ENCODE measurements at regions not wholly inside any gene's neighbourhood (a gene's known extent, or its start where the extent isn't known, plus 50 kb on each side); places are given as distances from the start of the nearest gene placed in this dataset.
"Not testable (repeated sequence)": the region's sequence is repeated elsewhere in the genome, so short reads cannot be mapped to it uniquely, and the experiment has no call there.

- no peak for DNase-seq
Observed at GRCh38 chr1:70760154-70760553, 287.5 kb downstream of the PTGER3 start.

DNA sequence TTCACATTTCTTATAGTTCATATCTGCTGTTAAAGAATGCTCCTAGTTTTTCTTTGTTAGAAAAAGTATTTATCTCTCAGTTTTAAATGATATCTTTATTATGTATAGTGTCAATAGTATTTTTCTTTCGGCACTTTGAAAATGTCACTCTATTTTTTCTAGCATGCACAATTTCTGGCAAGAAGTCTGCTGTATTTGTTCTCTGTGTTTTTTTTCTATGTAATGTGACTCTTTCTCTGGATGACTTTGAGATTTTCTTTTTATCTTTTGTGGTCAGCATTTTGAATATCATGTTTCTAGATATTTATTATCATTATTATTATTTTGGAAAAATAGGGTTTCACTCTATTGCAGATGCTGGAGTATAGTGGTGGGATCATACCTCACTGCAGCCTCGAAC, 285.2 kb downstream of the PTGER3 start:
- DNase-seq = no peak

GRCh38 chr1:70764747-70765146, 282.9 kb downstream of the PTGER3 start:
- no peak for DNase-seq

- DNase-seq = no peak
Observed at GRCh38 chr1:70767377-70767776, 280.2 kb downstream of the PTGER3 start.

GRCh38 chr1:70768216-70768615, 279.4 kb downstream of the PTGER3 start:
- no peak for DNase-seq

DNA sequence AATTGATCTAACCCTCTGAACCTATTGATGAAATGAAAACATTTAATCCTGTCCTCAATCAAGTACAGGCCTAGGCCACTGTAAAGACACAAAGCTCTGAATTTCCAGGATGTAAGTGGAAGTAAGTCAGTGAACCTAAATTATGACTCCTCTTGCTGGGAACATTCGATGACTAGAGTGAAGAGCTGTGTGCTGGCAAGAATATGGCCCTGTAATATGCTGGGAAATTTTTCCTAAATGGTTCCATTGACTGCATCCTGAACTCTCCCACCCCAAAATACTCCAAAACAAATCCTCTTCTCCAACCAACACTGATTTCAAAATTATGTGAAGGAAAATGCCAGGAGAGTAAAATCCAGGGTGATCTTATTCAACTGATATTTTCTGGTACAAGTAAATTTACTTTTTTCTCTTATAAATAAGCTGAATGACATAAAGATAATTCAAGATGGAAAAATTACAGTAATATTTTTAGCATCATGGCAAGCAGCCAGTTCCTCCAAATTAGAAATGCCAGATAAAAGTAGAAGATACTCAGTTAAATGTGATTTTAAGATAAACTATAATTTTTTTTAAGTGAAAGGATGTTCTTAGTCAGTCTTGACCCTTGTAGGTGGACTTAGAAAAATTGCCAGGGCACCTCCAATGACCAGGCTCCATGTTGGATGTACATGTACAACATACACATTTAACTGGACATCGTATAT, 269.4 kb downstream of the PTGER3 start:
- DNase-seq = no peak

DNA sequence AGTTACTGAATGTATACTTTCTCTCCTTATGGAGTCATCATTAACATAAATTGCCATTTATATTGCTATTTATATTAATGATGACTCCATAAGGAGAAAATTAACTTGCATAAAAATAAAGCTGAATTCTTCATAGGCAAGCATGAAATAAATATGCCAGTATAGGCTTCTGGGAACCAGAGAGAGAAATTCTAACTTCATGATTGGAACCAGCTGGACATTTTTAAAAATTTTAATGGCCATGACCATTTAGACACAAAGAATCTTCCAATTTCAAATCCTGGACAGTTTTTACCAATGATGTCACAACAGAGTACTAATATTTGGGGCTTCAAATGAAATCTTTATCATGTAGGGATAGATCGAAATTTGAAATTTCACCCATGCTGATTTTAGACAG, 268.7 kb downstream of the PTGER3 start:
- no peak for DNase-seq

DNA sequence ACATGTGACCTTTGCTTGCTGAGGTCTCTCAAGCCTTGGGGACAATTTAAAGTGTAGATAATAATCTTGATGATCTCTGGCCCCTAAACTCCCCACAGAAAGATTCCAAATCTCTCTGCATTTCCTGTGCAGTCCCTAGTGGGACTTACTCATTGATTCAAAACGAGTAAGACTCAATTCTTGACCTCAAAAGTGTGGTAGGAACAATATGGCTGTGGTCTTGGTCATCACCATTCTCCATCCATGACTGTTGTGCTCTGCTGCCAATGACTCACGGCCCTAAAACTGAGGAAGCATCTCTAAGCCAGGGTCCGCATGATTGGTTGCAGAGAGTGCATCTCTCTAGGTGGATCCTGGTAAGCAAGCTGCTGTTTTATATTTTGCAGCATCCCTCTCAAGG, 268.0 kb downstream of the PTGER3 start:
- no peak for DNase-seq

DNA sequence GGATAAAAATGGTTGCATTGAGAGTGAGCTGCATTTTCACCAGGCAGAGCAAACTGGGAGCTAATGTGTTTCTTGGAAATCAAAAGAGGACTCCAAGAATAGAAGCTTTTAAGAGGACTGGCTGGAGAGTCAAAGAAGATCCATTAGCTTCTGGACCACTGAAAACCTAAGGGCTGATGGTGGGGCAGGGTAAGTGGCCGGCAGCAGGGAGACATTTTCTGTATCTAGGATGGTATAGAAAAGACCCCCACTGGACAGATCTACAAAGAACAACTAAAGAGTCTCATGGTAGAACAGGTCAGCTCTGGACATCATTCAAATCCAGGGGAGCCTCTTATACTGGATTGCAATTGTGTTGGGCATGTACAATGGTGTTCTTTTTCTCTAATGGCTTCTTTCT, 262.3 kb downstream of the PTGER3 start:
- DNase-seq = no peak

DNA sequence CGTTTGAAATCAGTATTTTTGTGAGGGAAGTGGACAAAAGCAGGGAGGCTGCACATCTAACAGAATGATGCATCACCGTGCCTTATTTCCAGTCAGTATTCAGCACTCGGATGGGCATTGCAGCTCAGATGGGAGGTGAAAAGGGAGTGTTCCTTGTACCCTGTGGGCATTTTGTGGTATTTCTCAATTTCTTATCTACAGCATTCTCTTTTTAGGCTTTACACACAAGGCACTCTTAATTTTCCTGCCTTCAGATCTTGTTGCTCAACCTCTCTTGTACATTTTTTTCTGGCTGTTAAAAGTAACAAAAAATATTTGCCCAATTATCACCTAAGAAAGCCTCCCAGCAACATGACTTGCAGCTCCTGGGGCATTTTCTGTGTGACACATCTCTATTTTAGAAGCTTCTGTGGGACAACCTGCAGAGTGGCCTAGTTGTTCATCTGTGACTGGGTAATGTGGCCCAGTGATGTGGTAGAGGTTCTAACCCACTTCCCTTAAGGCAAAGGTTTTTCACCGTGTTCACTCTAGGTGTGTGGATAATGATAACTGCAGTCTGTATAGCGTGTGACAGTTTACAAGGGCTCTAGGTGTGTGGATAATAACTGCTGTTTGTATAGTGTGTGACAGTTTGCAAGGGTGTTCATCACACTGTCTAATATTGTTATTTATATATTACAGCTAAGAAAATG, 257.2 kb downstream of the PTGER3 start:
- no peak for DNase-seq

DNA sequence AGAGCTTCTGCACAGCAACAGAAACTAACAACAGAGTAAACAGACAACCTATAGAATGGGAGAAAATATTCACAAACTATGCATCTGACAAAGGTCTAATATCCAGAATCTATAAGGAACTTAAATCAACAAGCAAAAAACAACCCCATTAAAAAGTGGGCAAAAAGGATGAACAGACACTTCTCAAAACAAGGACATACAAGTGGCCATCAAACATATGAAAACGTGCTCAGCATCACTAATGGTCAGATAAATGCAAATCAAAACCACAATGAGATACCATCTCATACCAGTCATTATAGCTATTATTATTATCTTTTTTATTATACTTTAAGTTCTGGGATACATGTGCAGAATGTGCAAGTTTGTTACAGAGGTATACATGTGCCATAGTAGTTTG, 252.6 kb downstream of the PTGER3 start:
- not testable (repeated sequence) for DNase-seq

DNA sequence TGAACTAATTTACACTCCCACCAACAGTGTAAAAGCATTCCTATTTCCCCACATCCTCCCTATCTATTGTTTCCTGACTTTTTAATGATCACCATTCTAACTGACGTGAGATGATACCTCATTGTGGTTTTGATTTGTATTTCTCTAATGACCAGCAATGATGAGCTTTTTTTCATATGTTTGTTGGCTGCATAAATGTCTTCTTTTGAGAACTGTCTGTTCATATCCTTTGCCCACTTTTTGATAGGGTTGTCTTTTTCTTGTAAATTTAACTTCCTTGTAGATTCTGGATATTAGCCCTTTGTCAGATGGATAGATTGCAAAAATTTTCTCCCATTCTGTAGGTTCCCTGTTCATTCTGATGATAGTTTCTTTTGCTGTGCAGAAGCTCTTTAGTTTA, 251.3 kb downstream of the PTGER3 start:
- not testable (repeated sequence) for DNase-seq

- not testable (repeated sequence) for DNase-seq
Observed at GRCh38 chr1:70802625-70803024, 245.0 kb downstream of the PTGER3 start.

GRCh38 chr1:70805641-70806040, 242.0 kb downstream of the PTGER3 start:
- no peak for DNase-seq

DNA sequence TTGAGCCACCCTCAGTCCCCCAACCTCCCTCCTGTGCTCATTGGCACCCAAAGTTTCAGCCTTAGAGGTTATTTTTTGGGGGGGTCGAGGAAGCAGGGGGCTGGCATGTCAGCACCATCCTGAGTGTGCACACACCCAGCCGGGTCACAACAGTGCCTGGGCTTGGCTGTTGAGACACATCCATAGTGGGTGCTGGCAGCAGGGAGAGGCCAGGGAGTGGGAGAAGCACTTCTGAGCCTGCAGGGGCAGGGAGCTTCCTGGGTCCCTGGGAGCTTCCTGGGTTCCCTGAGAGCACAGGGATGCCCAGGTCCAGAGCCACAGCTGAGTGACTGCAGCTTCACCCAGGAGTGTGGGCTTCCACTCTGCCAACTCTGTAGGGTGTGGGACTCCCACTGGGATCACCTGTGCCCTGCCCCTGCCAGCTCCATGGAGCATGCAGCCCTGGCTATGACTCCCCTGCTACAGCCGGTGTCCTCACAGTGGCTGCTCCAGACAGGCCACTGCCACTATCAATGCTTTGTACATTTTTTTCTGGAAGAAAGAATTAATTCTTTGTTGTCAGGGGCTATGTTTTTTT, 240.4 kb downstream of the PTGER3 start:
- no peak for DNase-seq

GRCh38 chr1:70809069-70809468, 238.5 kb downstream of the PTGER3 start:
- DNase-seq = no peak

DNA sequence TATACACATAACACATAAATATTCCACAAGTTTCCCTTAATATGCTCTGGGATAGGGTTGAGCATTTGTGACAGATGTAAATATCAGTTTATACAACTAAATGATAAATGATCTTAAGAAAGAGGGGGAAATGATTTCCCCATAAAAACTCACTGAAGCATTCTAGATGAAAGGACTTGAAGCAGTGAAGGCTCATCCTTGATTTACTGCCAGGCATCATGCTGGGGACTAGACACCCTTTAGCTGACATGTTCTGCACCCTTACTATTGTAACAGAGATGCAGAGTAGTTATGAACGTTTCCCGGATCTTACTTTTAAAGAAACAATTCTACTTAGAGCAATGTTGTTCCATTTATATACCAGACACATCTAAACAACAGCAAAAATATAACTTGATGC, 235.8 kb downstream of the PTGER3 start:
- DNase-seq = no peak

GRCh38 chr1:70812442-70813109, 235.0 kb downstream of the PTGER3 start:
- no peak for DNase-seq

- DNase-seq = no peak
Observed at GRCh38 chr1:70818401-70818800, 229.2 kb downstream of the PTGER3 start.

DNA sequence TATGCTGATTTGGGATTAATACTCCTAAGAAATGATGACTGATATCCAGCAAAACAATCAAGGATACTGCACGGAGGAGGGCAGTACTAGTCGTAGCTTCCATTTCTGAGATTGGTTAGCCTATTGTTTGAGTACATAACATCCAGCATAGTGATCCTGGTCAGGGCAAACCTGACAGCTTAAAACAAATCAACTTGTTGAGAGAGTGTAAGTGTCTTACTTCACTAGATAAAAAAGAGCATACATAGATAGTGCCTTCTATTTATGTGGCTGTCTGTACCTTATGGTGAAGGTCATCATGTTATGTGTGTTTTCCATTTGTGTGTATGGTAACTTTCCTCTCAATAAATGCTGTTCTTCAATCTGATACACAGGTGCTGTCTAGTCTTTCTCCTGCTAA, 228.4 kb downstream of the PTGER3 start:
- no peak for DNase-seq

GRCh38 chr1:70819785-70820184, 227.8 kb downstream of the PTGER3 start:
- DNase-seq = no peak

DNA sequence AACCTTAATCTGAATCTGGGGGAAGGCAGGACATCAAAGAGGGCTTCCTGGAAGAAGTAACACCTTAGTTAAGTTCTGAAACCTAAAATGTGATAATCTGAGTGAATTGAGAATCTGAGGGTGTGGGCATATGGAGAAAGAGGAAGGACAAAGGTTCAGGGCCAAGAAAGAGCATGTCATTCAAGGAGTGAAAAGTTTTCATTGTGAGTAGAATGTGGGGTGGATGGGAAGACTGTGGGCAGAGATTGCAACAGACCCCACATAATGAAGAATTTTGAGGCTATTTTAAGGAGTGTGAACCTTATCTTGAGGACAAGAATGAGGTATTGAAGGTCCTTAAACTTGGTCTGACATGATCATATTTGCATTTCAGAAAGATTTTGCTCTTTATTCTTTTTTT, 227.2 kb downstream of the PTGER3 start:
- DNase-seq = no peak

- DNase-seq = no peak
Observed at GRCh38 chr1:70820995-70821394, 226.6 kb downstream of the PTGER3 start.

DNA sequence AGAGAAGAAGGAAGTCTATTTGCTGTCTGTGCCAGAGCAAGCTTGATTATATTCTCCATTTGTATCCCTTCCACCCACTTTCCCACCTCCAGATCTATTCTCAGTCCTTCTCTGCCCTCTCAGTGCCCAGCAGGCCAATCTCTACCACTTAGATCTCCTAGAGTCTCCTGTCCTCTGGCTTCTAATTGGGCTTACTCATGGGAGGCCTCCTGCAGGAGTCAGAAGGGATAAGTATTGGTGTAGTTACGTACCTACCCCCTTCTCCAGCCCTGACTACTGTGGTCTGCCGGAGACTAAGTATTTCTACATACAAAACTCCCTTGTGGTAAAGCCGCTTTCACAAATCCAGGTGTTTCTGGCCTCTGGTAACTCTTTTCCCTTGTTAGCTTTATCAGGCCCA, 221.2 kb downstream of the PTGER3 start:
- DNase-seq = no peak
